Esophagus squamous epithelium (tissue), 5 donors: ENCODE measurements at regions not wholly inside any gene's neighbourhood (a gene's known extent, or its start where the extent isn't known, plus 50 kb on each side); places are given as distances from the start of the nearest gene placed in this dataset.
"Not testable (repeated sequence)": the region's sequence is repeated elsewhere in the genome, so short reads cannot be mapped to it uniquely, and the experiment has no call there.

Experiments used
- DNase-seq: peaks from one replicate; lab custom pipeline; 2025; lab: John Stamatoyannopoulos, UW
- H3K27ac ChIP-seq, 4 donors: fragments of 200-600 bp; sonication (generic); one replicate each; pipeline ENCODE4 v1.5.1; 2016 to 2019; ENCODE audit warnings: mild to moderate bottlenecking in 1 of 4
- H3K27me3 ChIP-seq, 4 donors: fragments of 200-600 bp; sonication (generic); 1 replicate in 3 of 4; 2 replicates in 1 of 4; pipeline versions ENCODE4 v1.5.1 to v1.6.0; 2017 to 2021; ENCODE audit warnings: antibody characterized with exemption in 1 of 4
- H3K36me3 ChIP-seq, 3 donors: fragments of 200-600 bp; sonication (generic); one replicate each; pipeline ENCODE4 v1.5.1; 2016 to 2019
- H3K4me1 ChIP-seq, 3 donors: fragments of 200-600 bp; sonication (generic); one replicate each; pipeline ENCODE4 v1.5.1; 2017 to 2019
- H3K4me3 ChIP-seq, 4 donors: fragments of 200-600 bp; sonication (generic); 1 replicate in 3 of 4; 2 replicates in 1 of 4; pipeline ENCODE4 v1.5.1; 2016 to 2019; ENCODE audit warnings: mild to moderate bottlenecking in 2 of 4, moderate library complexity in 1 of 4
- H3K9me3 ChIP-seq, 3 donors: fragments of 200-600 bp; sonication (generic); one replicate each; pipeline ENCODE4 v1.5.1; 2016 to 2019
- POLR2A ChIP-seq, 4 donors: fragments of 450-650 bp; IDR thresholded peaks; one replicate each; pipeline ENCODE4 v1.6.1; 2017; ENCODE audit warnings: antibody characterized with exemption in 4 of 4, mild to moderate bottlenecking in 4 of 4, moderate library complexity in 3 of 4
- WGBS, 2 donors: methylation state at CpG; one replicate each; pipeline ENCODE4 v1.1.5; 2018; 5-methylcytosine and 5-hydroxymethylcytosine counted together
- intact Hi-C: fragments of 100-400 bp; cut with DNase I; formaldehyde crosslinking; loops from one replicate; pipeline ENCODE4 v1.15.0; 2022
- TF ChIP-seq, protein P1 (sequence below), 6 experiments: fragments of 450-650 bp in 4 of 6; fragments of 200-600 bp in 2 of 6; sonication (generic) in 2 of 6; IDR thresholded peaks; one replicate each; pipeline ENCODE4 v1.5.1; 2016 to 2019; ENCODE audit warnings: antibody characterized with exemption in 6 of 6, mild to moderate bottlenecking in 4 of 6, moderate library complexity in 4 of 6
- donor health status: DM: yes; HTN: yes; CAD: no.

DNA sequence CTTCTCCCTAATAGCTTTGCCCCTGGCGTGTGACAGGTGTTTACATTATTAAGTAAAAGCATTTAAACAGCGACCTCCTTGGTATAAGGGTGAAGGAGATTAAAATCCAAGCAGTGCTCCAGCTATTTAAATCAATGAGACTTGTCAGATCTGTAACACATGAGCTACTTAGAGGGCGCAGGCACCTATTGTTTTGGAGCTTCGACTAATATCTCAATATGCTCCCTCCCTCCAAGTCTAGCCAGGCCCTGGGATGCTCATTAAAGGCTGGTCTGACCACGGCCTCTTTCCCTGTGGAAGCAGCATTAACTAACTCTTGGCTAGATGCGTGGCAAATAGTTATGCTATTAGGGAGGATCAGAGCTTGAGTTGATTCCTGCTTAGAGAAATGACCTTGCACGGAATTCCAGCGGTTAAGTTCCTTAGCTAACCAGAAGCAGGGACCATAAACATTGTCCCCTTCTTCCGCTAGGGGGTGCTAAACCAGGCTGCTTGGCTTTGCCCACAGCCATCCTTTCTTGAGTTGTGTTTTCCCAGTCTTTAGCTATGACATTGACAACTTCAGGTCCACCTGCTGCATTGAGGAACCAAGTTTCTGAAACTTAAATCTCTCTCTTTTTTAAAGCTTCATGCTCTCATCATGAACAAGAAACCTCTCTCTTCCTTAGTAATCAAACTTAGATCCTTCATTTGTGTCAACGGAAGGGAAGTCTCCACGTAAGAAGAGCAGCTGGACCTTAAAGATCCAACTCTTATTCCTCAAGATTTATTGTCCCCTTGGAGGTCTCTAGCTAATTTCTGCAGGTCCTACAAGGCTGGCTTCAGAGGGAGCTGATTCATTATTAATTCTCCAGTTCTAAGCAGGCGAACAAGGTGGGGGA lies 80.7 kb upstream of the IGFBP7 start:
- intact Hi-C loops = no loop called here
- Histone ChIP-seq H3K36me3 (no peaks in the 10 kb centered on the region), H3K9me3 (no peaks in the 10 kb centered on the region), H3K27me3 (peaks cover 0 to 7% (median 0%) of the 10 kb centered on the region in 4 donors), H3K4me1 (no peaks in the 10 kb centered on the region), H3K4me3 (no peak overlapping the region), H3K27ac (no peak overlapping the region)
- 59 to 78% methylated on average over 12 of the region's 12 CpGs for WGBS, 2 donors
- TF ChIP-seq, protein P1, sequence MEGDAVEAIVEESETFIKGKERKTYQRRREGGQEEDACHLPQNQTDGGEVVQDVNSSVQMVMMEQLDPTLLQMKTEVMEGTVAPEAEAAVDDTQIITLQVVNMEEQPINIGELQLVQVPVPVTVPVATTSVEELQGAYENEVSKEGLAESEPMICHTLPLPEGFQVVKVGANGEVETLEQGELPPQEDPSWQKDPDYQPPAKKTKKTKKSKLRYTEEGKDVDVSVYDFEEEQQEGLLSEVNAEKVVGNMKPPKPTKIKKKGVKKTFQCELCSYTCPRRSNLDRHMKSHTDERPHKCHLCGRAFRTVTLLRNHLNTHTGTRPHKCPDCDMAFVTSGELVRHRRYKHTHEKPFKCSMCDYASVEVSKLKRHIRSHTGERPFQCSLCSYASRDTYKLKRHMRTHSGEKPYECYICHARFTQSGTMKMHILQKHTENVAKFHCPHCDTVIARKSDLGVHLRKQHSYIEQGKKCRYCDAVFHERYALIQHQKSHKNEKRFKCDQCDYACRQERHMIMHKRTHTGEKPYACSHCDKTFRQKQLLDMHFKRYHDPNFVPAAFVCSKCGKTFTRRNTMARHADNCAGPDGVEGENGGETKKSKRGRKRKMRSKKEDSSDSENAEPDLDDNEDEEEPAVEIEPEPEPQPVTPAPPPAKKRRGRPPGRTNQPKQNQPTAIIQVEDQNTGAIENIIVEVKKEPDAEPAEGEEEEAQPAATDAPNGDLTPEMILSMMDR (IDR thresholded peaks at IDR 0.05) = peak in 3 of 6 experiments; percentile 27 to 49 (median 33)
- no peak for TF ChIP-seq POLR2A (IDR thresholded peaks at IDR 0.05)
- no peak for DNase-seq

DNA sequence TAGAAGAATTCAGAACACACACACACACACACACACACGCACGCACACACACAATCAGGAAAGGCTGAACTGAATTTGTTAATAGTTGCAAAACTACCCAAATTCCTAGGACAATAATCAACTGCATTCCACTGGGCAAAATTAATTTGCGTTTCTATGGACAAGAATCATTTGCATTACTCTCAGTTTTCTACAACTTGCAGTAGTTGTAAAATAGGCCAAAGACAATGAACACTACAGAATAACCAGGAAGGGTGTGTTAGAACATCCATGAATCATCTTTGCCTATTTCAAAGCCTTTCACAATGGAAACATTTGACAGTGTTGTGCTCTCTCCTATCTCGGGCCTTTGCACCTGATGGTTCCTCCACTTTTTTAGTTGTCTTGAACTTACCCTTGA lies 77.1 kb upstream of the IGFBP7 start:
- no peak for DNase-seq
- H3K27ac ChIP-seq = no peak overlapping the region
- intact Hi-C loops = no loop called here
- no peaks in the 10 kb centered on the region for H3K36me3 ChIP-seq
- TF ChIP-seq, protein P1 (IDR thresholded peaks at IDR 0.05) = no peak
- TF ChIP-seq POLR2A (IDR thresholded peaks at IDR 0.05) = no peak
- H3K4me3 ChIP-seq = no peak overlapping the region
- H3K4me1 ChIP-seq = no peaks in the 10 kb centered on the region
- H3K9me3 ChIP-seq = no peaks in the 10 kb centered on the region
- no peaks in the 10 kb centered on the region for H3K27me3 ChIP-seq
- 30 to 49% methylated on average over 4 of the region's 4 CpGs for WGBS, 2 donors

DNA sequence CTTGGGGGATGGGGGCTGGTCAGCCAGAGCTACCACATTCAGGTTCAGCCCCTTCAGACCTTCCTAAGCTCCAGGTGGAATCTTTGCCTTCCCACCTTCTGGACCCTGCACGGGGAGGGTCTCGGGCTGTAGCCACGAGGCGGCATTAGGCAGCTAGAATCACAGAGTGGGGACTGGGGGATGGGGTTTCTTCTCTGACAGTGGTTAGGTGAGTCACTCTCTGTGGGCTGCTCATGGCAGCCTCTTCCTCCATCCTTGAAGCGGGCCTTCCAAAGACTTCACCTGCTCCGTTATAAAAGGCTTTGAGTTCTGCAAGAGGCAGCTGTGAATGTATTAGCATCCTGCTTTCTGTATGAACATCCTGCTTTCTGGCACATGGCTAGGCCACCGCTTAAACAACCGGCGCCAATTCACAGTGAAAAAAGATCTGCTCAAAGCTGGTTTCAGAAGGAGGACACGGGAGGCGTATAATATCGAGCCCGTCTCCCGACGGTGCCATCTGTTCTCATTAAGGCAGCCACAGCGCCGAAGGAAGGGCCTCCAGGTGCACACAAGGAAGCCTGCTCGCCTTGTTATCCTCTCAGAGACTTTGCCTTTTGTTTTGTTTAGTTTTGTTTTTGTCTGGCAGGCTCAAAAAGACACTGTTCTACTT lies 74.3 kb upstream of the IGFBP7 start:
- no peaks in the 10 kb centered on the region for H3K9me3 ChIP-seq
- WGBS, 2 donors = 90 to 91% methylated on average over 13 to 16 of the region's 18 CpGs
- no peak overlapping the region for H3K4me3 ChIP-seq
- TF ChIP-seq POLR2A (IDR thresholded peaks at IDR 0.05) = no peak
- TF ChIP-seq, protein P1 (IDR thresholded peaks at IDR 0.05) = no peak
- H3K36me3 ChIP-seq = no peaks in the 10 kb centered on the region
- no peaks in the 10 kb centered on the region for H3K27me3 ChIP-seq
- intact Hi-C loops = no loop called here
- no peak for DNase-seq
- no peaks in the 10 kb centered on the region for H3K4me1 ChIP-seq
- no peak overlapping the region for H3K27ac ChIP-seq

DNA sequence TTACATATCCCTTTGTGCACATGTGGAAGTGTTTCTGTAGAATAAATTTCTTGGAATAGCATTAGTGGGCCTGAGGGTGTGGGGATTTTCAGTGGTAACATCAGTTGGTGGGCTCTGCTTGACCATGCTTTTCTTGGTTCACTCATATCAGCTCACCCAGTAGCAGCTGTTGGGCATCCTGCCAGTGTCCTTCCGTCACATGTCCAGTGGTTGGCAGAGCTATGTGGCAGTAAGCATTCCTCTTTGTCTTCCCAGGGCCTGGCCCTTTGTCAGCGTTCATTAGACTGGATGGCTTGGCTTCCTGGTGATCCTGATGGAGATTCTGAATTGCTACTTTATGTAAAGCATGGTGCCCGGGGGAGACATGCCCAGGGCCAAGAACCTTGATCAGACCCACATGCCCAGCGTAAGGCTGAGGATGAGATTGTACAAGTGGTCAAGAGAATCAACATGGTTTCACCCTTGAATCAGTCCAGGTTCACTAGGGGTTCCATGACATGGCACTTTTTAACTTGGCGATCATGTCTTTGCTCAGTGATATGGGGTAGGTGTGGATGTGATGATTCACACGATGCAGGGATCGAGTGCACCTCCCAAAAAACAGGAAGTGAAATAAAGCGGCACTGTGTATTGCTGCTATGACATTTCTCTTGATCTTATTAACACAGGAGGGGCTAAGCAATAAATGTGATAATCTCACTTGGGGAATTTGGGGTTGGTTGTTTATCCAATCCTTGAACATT lies 72.1 kb upstream of the IGFBP7 start:
- Histone ChIP-seq H3K9me3 (no peaks in the 10 kb centered on the region), H3K27ac (no peak overlapping the region), H3K4me3 (no peak overlapping the region), H3K27me3 (no peaks in the 10 kb centered on the region), H3K36me3 (no peaks in the 10 kb centered on the region), H3K4me1 (no peaks in the 10 kb centered on the region)
- no peak for DNase-seq
- 78 to 82% methylated on average over 8 of the region's 8 CpGs for WGBS, 2 donors
- TF ChIP-seq, protein P1 (IDR thresholded peaks at IDR 0.05) = no peak
- TF ChIP-seq POLR2A (IDR thresholded peaks at IDR 0.05) = no peak
- intact Hi-C loops = no loop called here

DNA sequence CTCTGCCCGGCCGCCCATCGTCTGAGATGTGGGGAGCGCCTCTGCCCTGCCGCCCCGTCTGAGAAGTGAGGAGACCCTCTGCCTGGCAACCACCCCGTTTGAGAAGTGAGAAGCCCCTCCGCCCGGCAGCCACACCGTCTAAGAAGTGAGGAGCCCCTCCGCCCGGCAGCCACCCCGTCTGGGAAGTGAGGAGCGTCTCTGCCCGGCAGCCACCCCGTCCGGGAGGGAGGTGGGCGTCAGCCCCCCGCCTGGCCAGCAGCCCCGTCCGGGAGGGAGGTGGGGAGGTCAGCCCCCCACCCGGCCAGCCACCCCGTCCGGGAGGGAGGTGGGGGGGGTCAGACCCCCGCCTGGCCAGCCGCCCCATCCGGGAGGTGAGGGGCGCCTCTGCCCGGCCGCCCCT lies 63.0 kb upstream of the IGFBP7 start:
- no CpG with 5 or more reads among the region's 30 CpGs for WGBS, 2 donors
- H3K4me1 ChIP-seq, H3K4me3 ChIP-seq, H3K27me3 ChIP-seq, H3K36me3 ChIP-seq, DNase-seq, H3K9me3 ChIP-seq, intact Hi-C loops, H3K27ac ChIP-seq: not testable (repeated sequence)
